AG04450 (cell line): ENCODE measurements at regions not wholly inside any gene's neighbourhood (a gene's known extent, or its start where the extent isn't known, plus 50 kb on each side); places are given as distances from the start of the nearest gene placed in this dataset.

Experiments
- CTCF ChIA-PET: fragments of 300-600, 350-600 bp; formaldehyde crosslinking; extraction: SDS; loops from one replicate; lab custom pipeline; 2022; ENCODE audit warnings: antibody characterized with exemption, inconsistent platforms; lab: Charles Lee
- POLR2A ChIA-PET: fragments of 350-600 bp; formaldehyde crosslinking; extraction: SDS; loops from one replicate; lab custom pipeline; 2021; ENCODE audit warnings: antibody characterized with exemption, inconsistent platforms; lab: Yijun Ruan, JAX
- DNase-seq: peaks from one replicate; pipeline ENCODE4 v3.0.0-alpha.2; 2011; ENCODE audit warnings: low read depth, low spot score
- H3K27ac ChIP-seq: one replicate; pipeline ENCODE4 v1.5.1; 2012; ENCODE audit warnings: low read depth, low read length, control low read depth
- H3K27me3 ChIP-seq: one replicate; pipeline ENCODE4 v1.6.0; 2012; ENCODE audit warnings: low read length; ENCODE audit not compliant: control insufficient read depth, insufficient read depth
- H3K4me3 ChIP-seq: 2 replicates; pipeline ENCODE4 v1.5.1; 2011; ENCODE audit warnings: mild to moderate bottlenecking, low read depth, low read length, control low read depth
- H3K9me3 ChIP-seq: 2 replicates; pipeline ENCODE4 v1.5.1; 2012; ENCODE audit warnings: low read length; ENCODE audit not compliant: control insufficient read depth, insufficient read depth
- CTCF ChIP-seq: IDR thresholded peaks from 2 replicates; pipeline ENCODE4 v1.5.1; 2011; ENCODE audit warnings: low read depth, low read length, control low read depth, inconsistent platforms

GRCh38 chr9:110028676-110029075 is 179.3 kb downstream of the C9orf152 start:
- no peak overlapping the region for H3K27ac ChIP-seq
- ChIA-PET POLR2A (interaction anchor here (1.6 kb wide), 1 partner anchor 21 kb away, joined by 4 read pairs; no protein-coding TSS in a partner anchor), CTCF (interaction anchor here (0.5 to 1.1 kb wide), 4 partner anchors 29 to 155 kb away, joined by 3 to 4 read pairs (median 4); no protein-coding TSS in a partner anchor)
- TF ChIP-seq CTCF = no peak
- no peaks in the 10 kb centered on the region for H3K9me3 ChIP-seq
- H3K4me3 ChIP-seq = no peak overlapping the region
- no peak for DNase-seq
- H3K27me3 ChIP-seq = no peaks in the 10 kb centered on the region

- ChIA-PET POLR2A (interaction anchor here (0.5 to 1.6 kb wide), 4 partner anchors 20 to 909 kb away, joined by 3 to 4 read pairs (median 3); no protein-coding TSS in a partner anchor), CTCF (interaction anchor here (0.6 to 0.7 kb wide), 2 partner anchors 28 to 154 kb away, joined by 3 to 4 read pairs; no protein-coding TSS in a partner anchor)
- no peak for TF ChIP-seq CTCF
- DNase-seq = no peak
- Histone ChIP-seq H3K27ac (no peak overlapping the region), H3K9me3 (no peaks in the 10 kb centered on the region), H3K27me3 (no peaks in the 10 kb centered on the region), H3K4me3 (no peak overlapping the region)
These were observed 178.5 kb downstream of the C9orf152 start for GRCh38 chr9:110029429-110029955.

DNA sequence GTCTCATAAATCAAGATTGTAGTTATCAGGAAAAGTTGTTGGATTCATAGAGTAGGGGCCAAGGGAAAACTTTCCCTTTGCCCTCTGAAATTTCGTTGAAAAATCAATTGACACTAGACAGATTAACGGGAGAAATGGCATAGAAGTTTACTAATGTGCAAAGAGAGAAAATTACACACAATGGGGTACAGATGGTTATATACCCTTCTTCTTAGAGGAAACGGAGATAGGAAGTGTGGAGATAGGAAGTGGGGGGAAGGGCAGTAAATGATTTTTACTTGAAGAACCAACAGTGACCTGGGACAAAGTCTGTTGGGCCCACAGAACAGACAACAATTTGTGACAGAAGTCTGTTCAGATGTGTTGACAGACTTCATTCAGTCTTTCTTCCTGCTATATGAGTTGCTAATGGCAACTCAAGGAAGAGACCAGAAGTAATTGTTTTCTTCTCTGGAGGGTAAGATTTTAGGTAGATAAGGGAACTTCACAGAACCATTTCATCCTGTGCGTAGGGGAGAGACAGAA is 177.9 kb downstream of the C9orf152 start:
- DNase-seq = no peak
- ChIA-PET POLR2A (interaction anchor here (0.6 to 1.6 kb wide), 3 partner anchors 20 to 910 kb away, joined by 3 to 4 read pairs (median 3); no protein-coding TSS in a partner anchor), CTCF (no interaction called here)
- TF ChIP-seq CTCF = no peak
- no peak overlapping the region for H3K4me3 ChIP-seq
- H3K27me3 ChIP-seq = no peaks in the 10 kb centered on the region
- no peak overlapping the region for H3K27ac ChIP-seq
- H3K9me3 ChIP-seq = no peaks in the 10 kb centered on the region

- ChIA-PET POLR2A (interaction anchor here (1.7 kb wide), 1 partner anchor 44 kb away, joined by 5 read pairs; no protein-coding TSS in a partner anchor), CTCF (no interaction called here)
- H3K9me3 ChIP-seq = no peaks in the 10 kb centered on the region
- no peak for DNase-seq
- no peaks in the 10 kb centered on the region for H3K27me3 ChIP-seq
- TF ChIP-seq CTCF = no peak
- H3K4me3 ChIP-seq = no peak overlapping the region
- H3K27ac ChIP-seq = no peak overlapping the region
These were observed 177.3 kb downstream of the C9orf152 start for GRCh38 chr9:110030632-110031031.
